SK-MEL-5 (cell line): ENCODE measurements at regions not wholly inside any gene's neighbourhood (a gene's known extent, or its start where the extent isn't known, plus 50 kb on each side); places are given as distances from the start of the nearest gene placed in this dataset.
"Not testable (repeated sequence)": the region's sequence is repeated elsewhere in the genome, so short reads cannot be mapped to it uniquely, and the experiment has no call there.

Source experiments
- DNase-seq: peaks from one replicate; pipeline ENCODE4 v3.0.0-alpha.2; 2016; ENCODE audit warnings: low read depth, low spot score
- in situ Hi-C: cut with HindIII; loops from 2 replicates; pipeline ENCODE4 v1.10.0; 2016; ENCODE audit warnings: low sequenced_read_pairs, high pct_unique_total_duplicates, low pct_unique_long_range_greater_than_20kb

- DNase-seq, in situ Hi-C loops: not testable (repeated sequence)
Observed at GRCh38 chr1:146671588-146671987, 266.5 kb upstream of the NBPF12 start.

GRCh38 chr1:146670832-146671566 lies 267.1 kb upstream of the NBPF12 start:
- in situ Hi-C loops, result not testable (repeated sequence)

GRCh38 chr1:146666275-146666674 lies 271.8 kb upstream of the NBPF12 start:
- DNase-seq, in situ Hi-C loops: not testable (repeated sequence)

More at GRCh38 chr1:146670832-146671566, 267.1 kb upstream of the NBPF12 start:
- DNase-seq, result not testable (repeated sequence)

DNA sequence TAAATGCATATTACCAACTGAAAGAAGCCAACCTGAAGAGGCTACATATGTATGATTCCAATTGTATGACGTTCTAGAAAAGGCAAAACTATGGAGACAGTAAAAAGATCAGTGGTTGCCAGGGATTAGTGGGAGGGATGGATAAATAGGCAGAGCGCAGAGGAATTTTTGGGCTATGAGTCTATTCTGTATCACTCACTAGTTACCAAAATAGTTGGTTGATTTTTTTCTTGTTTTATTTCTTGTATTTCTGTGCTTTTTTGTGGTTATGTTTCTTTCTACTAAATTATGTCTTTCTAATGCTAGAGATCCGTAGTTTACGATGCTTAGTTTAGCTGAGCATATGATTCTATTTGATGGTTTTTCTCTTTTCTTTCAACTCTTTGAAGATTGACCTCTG lies 277.9 kb upstream of the NBPF12 start:
- DNase-seq, in situ Hi-C loops: not testable (repeated sequence)

DNA sequence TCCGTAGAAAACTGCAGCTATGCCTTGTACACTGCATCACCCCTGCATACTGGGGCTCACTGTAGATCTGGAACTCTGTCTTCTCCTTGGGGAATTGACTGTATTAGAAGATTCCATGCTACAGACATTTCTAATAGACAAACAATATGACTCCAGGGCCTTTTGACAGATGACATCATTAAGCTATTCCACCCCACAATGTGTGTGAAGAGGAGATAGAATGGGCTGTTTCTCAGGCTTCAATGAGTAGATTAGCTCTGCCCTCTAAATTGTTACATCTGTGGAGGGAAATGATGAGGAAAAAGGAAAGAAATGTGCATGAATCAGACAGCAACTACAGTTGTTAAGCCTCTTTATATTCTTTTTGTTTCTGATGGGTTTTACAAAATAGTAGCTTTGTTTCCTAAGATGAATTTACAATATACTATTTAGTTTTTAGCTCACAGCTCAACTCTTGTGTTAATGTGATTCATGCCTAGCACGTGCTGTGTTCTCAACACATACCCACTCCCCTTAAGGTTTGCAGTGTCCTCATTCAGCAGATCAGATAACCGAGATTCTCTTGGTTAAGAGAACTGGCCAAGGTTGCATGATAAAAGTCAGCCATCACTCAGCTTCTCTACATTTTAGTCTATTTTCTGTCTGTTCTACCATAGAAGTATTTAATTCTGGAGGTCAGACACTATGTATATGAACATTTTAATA lies 281.6 kb upstream of the NBPF12 start:
- DNase-seq, result peak; percentile 51
- in situ Hi-C loops, result not testable (repeated sequence)

- DNase-seq, in situ Hi-C loops: not testable (repeated sequence)
Observed at GRCh38 chr1:146654763-146655162, 283.4 kb upstream of the NBPF12 start.

GRCh38 chr1:146645978-146646604 lies 292.0 kb upstream of the NBPF12 start:
- in situ Hi-C loops, result not testable (repeated sequence)

DNA sequence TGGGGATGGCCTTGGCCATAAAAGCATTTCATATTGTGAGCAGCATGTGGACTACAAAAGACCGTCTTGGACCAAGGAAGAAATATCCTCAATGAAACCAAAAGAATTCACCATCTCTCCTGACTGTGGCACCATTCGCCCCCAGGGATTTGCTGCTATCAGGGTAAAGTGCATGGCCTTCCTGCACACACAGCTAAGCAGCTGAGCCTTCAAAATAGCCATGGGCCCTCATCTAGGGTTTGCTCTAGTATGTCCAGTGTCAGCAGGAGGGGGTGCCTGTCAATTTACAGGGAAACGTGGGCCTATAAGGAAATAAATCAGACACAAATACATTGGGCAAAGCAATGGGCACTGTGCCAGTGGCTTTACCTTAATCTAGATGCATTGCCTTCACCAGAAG lies 296.6 kb upstream of the NBPF12 start:
- in situ Hi-C loops, result not testable (repeated sequence)

More at GRCh38 chr1:146645978-146646604, 292.0 kb upstream of the NBPF12 start:
- not testable (repeated sequence) for DNase-seq

GRCh38 chr1:146640671-146641070 lies 297.5 kb upstream of the NBPF12 start:
- DNase-seq, in situ Hi-C loops: not testable (repeated sequence)

More for the DNA sequence above, 296.6 kb upstream of the NBPF12 start:
- not testable (repeated sequence) for DNase-seq

DNA sequence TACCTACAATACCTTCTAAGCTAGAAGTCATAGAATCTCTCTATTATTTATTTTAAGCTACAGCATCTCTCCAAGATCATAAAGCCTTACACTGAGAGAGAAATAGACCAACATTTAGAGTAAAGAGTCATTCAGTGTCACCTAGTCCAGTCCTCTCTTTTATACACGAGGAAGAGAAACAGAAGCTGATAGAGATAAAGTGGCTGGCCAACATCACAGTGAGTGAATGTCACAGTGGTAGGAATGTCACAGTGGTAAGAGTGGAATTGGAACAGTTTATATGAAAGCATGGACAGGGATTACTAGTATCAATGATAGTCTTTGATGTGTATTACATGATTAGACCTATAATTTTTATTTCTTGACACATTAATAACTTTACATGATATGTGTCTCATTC lies 307.8 kb upstream of the NBPF12 start:
- DNase-seq, in situ Hi-C loops: not testable (repeated sequence)

DNA sequence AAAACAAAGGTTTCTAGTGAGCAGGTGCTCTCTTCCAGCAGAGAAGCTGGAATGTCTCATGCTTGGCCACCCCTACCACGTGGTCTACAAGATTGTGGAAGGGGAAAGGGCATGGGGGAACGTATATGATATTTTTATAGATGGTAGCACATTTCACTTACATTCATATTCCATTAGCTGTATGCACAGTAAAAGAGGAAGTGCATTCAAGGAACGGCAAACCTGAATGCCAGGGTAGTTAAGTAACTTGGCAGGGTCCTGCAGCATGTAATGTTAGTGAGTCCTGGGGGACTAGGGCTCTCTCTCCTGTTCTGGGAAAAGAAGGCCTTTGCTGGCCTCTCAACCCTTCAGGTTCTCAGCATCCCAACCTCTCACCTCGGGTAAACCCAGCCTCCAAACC lies 319.5 kb upstream of the NBPF12 start:
- in situ Hi-C loops, DNase-seq: not testable (repeated sequence)

- in situ Hi-C loops, DNase-seq: not testable (repeated sequence)
Observed at GRCh38 chr1:146604681-146605080, 333.4 kb upstream of the NBPF12 start.

- in situ Hi-C loops, DNase-seq: not testable (repeated sequence)
Observed at GRCh38 chr1:146600720-146601307, 337.3 kb upstream of the NBPF12 start.

DNA sequence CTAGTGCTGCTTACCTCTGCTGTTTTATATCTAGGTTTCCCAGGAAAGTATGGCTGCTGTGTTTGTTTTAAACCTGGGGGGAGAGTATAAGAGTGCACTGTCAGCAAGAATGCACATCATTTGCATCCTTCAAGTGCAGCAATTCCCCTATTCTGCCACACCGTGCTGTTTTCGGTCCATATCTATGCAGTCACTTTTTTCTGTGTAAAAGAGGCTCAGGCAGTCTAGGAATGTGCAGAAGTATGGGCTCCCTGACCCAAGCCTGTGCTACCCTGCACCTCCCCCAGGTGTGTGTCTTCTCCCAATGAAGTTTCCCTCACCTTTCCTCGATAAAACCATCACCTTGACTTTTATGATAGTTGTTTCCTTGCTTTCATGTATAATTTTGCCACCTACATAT lies 338.2 kb upstream of the NBPF12 start:
- in situ Hi-C loops, DNase-seq: not testable (repeated sequence)

DNA sequence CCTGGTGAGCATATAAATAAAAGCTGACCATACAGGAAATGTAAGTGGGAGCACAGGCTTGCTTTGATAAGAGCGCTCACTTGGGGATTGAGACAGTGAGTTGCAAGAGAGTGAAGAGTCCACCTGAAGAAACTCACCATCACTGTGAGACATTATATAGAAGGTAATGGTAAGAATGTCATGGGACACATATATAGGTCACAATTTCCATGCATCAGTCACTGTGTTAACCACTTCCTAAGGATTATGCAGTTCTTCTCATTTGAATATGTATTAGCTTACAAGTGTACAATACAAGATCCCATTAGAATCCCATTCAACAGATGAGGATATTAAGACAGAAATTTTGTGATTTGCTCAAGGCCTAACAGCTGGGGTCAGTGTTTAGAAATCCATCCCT lies 352.4 kb upstream of the NOTCH2NLA start:
- in situ Hi-C loops, DNase-seq: not testable (repeated sequence)

- in situ Hi-C loops, DNase-seq: not testable (repeated sequence)
Observed at GRCh38 chr1:146567541-146567940, 338.7 kb upstream of the NOTCH2NLA start.

DNA sequence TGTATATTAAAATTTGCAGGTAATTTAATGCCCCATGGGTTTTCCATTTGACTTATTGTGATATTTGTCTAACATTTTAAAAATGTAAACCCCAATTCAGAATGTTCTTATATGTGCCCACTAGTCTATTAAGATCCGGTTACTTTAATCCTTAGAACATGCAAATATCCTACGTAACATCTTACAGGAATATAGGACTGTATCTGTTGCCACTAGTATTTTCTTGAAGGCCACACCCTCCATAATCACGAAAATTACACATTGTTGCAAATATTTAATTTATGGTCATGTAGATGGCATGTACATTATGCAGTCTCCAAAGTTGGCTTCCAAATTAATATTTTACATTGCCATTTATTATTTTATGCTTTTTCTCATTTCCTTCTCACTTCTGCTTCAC lies 329.2 kb upstream of the NOTCH2NLA start:
- in situ Hi-C loops, DNase-seq: not testable (repeated sequence)

DNA sequence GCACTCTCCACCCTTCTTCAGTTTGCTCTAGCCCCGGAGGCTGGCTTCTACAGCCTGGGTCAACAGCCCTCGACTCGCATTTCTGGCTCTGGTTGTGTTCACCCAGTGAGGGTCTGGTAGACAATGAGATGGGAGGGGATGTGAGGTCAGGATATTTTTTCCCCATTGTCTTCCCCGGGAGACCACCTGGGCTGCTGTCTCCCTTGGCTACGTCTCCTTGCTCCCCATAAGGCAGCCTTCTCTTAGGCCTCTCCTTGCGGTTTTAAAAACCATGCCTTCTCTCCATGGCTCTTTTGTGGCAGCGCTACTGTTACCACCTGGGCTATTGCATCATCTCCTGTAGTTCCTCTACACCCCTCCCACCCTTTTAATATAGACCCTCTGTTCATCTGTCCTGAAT lies 327.6 kb upstream of the NOTCH2NLA start:
- DNase-seq, in situ Hi-C loops: not testable (repeated sequence)
